HEK293T (cell line): ENCODE measurements at regions not wholly inside any gene's neighbourhood (a gene's known extent, or its start where the extent isn't known, plus 50 kb on each side); places are given as distances from the start of the nearest gene placed in this dataset.

Experiments used
- CTCF ChIA-PET: fragments of 350-600 bp; formaldehyde crosslinking; extraction: SDS; loops from one replicate; lab custom pipeline; 2021; ENCODE audit warnings: antibody characterized with exemption, inconsistent platforms; lab: Yijun Ruan, JAX
- POLR2A ChIA-PET: fragments of 350-600 bp; formaldehyde crosslinking; extraction: SDS; loops from one replicate; lab custom pipeline; 2020; ENCODE audit warnings: antibody characterized with exemption, inconsistent platforms; lab: Yijun Ruan, JAX
- DNase-seq: peaks from one replicate; pipeline ENCODE4 v3.0.0; 2012; ENCODE audit warnings: mixed read lengths; ENCODE audit errors: extremely low spot score
- ARNT ChIP-seq: fragments of 450-650 bp; IDR thresholded peaks from 2 replicates; pipeline ENCODE4 v1.6.1; 2017; ENCODE audit warnings: mild to moderate bottlenecking
- BHLHE40 ChIP-seq: fragments of 450-650 bp; IDR thresholded peaks from 2 replicates; pipeline ENCODE4 v1.6.1; 2016; ENCODE audit warnings: mild to moderate bottlenecking, moderate library complexity, borderline replicate concordance
- CTBP1 ChIP-seq: fragments of 450-650 bp; IDR thresholded peaks from 2 replicates; pipeline ENCODE4 v1.6.1; 2016; ENCODE audit warnings: borderline replicate concordance
- ELF4 ChIP-seq: fragments of 450-650 bp; IDR thresholded peaks from 2 replicates; pipeline ENCODE4 v1.6.1; 2017; ENCODE audit warnings: antibody characterized with exemption
- FOXA1 ChIP-seq: fragments of 450-650 bp; IDR thresholded peaks from 2 replicates; pipeline ENCODE4 v1.6.1; 2016; ENCODE audit warnings: mild to moderate bottlenecking
- FOXK2 ChIP-seq: fragments of 450-650 bp; IDR thresholded peaks from 2 replicates; pipeline ENCODE4 v1.6.1; 2016; ENCODE audit warnings: mild to moderate bottlenecking
- FOXM1 ChIP-seq: fragments of 450-650 bp; IDR thresholded peaks from 2 replicates; pipeline ENCODE4 v1.6.1; 2017; ENCODE audit warnings: mild to moderate bottlenecking, borderline replicate concordance
- HDGF ChIP-seq: fragments of 450-650 bp; IDR thresholded peaks from 2 replicates; pipeline ENCODE4 v1.6.1; 2017; ENCODE audit warnings: antibody characterized with exemption, borderline replicate concordance
- L3MBTL2 ChIP-seq: fragments of 450-650 bp; conservative IDR thresholded peaks from 2 replicates; pipeline ENCODE4 v1.6.1; 2016; ENCODE audit warnings: mild to moderate bottlenecking
- LEF1 ChIP-seq: fragments of 450-650 bp; IDR thresholded peaks from 2 replicates; pipeline ENCODE4 v1.6.1; 2017; ENCODE audit warnings: mild to moderate bottlenecking, borderline replicate concordance
- NFRKB ChIP-seq: fragments of 450-650 bp; IDR thresholded peaks from 2 replicates; pipeline ENCODE4 v1.6.1; 2016; ENCODE audit warnings: mild to moderate bottlenecking, moderate library complexity
- PKNOX1 ChIP-seq: fragments of 450-650 bp; IDR thresholded peaks from 2 replicates; pipeline ENCODE4 v1.6.1; 2016
- SP1 ChIP-seq: fragments of 450-650 bp; IDR thresholded peaks from 2 replicates; pipeline ENCODE4 v1.6.1; 2017
- SUZ12 ChIP-seq: fragments of 450-650 bp; IDR thresholded peaks from 2 replicates; pipeline ENCODE4 v1.6.1; 2016; ENCODE audit warnings: mild to moderate bottlenecking
- TARDBP ChIP-seq: fragments of 450-650 bp; IDR thresholded peaks from 2 replicates; pipeline ENCODE4 v1.6.1; 2016
- ZNF384 ChIP-seq: fragments of 450-650 bp; IDR thresholded peaks from 2 replicates; pipeline ENCODE4 v1.6.1; 2016

DNA sequence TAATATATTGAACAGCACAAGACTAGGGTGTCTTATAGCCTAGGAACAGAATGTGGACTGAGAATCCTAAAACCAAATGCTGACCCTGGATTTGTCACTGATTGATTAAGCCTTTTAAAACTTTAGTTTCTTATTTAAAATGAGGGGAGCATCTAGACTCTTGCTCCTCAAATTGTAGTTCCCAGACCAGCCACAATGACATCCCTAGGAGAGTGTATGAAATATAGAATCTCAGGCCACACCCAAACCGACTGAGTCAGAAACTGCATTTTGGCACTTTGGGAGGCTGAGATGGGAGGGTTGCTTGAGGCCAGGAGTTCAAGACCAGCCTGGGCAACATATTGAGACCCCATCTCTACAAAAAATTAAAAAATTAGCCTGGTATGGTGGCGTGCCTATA lies 287.8 kb upstream of the UMPS start:
- TF ChIP-seq HDGF (no peak), SP1 (no peak), ZNF384 (no peak)
- POLR2A ChIA-PET, result no interaction called here
- CTCF ChIA-PET, result no interaction called here
- no peak for DNase-seq

DNA sequence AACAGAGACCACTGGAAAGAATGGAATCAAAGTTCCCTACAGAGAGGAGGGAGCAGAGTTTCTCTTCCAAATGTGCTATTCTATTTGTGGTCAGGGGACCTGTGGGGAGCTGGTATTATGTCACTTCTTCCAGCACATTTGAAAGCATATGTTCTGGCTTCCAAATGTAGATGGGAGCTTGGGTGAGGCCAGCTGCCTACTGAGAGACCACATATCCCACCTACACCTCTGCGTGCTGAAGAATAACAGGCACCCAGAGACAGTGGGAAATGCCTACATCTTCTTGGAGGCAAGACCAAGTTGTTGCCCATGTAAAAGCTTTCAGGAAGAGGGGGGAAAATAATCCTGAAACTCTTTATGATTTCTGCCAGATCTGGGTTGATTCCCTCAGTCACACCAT lies 286.8 kb upstream of the UMPS start:
- TF ChIP-seq LEF1 (no peak), ZNF384 (no peak)
- ChIA-PET CTCF (interaction anchor here (0.6 kb wide), 1 partner anchor 119 kb away, joined by 4 read pairs; no protein-coding TSS in a partner anchor), POLR2A (no interaction called here)
- no peak for DNase-seq

DNA sequence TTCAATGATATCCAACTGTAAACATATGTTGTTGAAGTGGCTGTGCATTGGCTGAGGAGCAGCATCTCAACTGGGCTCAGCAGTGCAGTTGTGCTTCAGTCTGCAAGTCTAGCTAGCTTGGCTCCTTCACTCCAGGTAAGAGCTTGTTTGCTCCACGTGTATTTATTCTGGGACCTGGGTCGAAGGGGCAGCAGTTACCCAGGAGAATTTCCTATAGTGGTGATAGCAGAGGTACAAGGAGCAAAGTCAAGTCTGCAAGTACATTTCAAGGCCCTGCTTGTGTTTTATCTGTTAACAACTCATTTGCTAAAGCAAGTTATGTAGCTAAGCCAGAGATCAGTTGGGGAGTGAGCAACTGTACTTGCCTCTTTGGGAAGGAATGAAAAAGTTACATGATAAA lies 286.2 kb upstream of the UMPS start:
- CTCF ChIA-PET, result interaction anchor here (0.6 kb wide), 1 partner anchor 118 kb away, joined by 4 read pairs; no protein-coding TSS in a partner anchor
- no peak for DNase-seq
- TF ChIP-seq SUZ12 (no peak), ZNF384 (no peak), L3MBTL2 (no peak), BHLHE40 (no peak), ELF4 (no peak), LEF1 (no peak), CTBP1 (no peak), TARDBP (no peak), HDGF (no peak)
- POLR2A ChIA-PET, result no interaction called here

- DNase-seq, result no peak
- CTCF ChIA-PET, result interaction anchor here (0.6 kb wide), 1 partner anchor 108 kb away, joined by 3 read pairs; no protein-coding TSS in a partner anchor
- TF ChIP-seq HDGF (no peak), L3MBTL2 (no peak), BHLHE40 (no peak), ELF4 (no peak), SP1 (no peak), CTBP1 (no peak), ZNF384 (no peak)
- POLR2A ChIA-PET, result no interaction called here
Measured at GRCh38 chr3:124444896-124445295, 285.4 kb upstream of the UMPS start.

- CTCF ChIA-PET, result no interaction called here
- DNase-seq, result no peak
- POLR2A ChIA-PET, result no interaction called here
- TF ChIP-seq SUZ12 (no peak), NFRKB (no peak), ZNF384 (no peak)
Measured at GRCh38 chr3:124447845-124448244, 282.4 kb upstream of the UMPS start.

GRCh38 chr3:124448954-124449353 lies 281.3 kb upstream of the UMPS start:
- ChIA-PET POLR2A (no interaction called here), CTCF (interaction anchor here (0.6 to 0.7 kb wide), 2 partner anchors 9 to 11 kb away, joined by 3 read pairs; no protein-coding TSS in a partner anchor)
- DNase-seq, result no peak
- TF ChIP-seq HDGF (no peak), FOXM1 (no peak), LEF1 (no peak), L3MBTL2 (no peak), NFRKB (no peak), TARDBP (no peak), ZNF384 (no peak), BHLHE40 (no peak), CTBP1 (no peak), ARNT (no peak), ELF4 (no peak), SP1 (no peak), PKNOX1 (no peak), SUZ12 (no peak), FOXA1 (no peak), FOXK2 (no peak)

- CTCF ChIA-PET, result no interaction called here
- POLR2A ChIA-PET, result no interaction called here
- TF ChIP-seq PKNOX1, result no peak
- no peak for TF ChIP-seq FOXA1
- TF ChIP-seq CTBP1, result no peak
- TF ChIP-seq LEF1, result no peak
- TF ChIP-seq BHLHE40, result no peak
- TF ChIP-seq FOXM1, result no peak
- TF ChIP-seq FOXK2, result no peak
- no peak for TF ChIP-seq NFRKB
- TF ChIP-seq ARNT, result no peak
- TF ChIP-seq SP1, result no peak
- TF ChIP-seq ZNF384, result no peak
- no peak for DNase-seq
Measured at GRCh38 chr3:124450366-124450765, 279.9 kb upstream of the UMPS start.

DNA sequence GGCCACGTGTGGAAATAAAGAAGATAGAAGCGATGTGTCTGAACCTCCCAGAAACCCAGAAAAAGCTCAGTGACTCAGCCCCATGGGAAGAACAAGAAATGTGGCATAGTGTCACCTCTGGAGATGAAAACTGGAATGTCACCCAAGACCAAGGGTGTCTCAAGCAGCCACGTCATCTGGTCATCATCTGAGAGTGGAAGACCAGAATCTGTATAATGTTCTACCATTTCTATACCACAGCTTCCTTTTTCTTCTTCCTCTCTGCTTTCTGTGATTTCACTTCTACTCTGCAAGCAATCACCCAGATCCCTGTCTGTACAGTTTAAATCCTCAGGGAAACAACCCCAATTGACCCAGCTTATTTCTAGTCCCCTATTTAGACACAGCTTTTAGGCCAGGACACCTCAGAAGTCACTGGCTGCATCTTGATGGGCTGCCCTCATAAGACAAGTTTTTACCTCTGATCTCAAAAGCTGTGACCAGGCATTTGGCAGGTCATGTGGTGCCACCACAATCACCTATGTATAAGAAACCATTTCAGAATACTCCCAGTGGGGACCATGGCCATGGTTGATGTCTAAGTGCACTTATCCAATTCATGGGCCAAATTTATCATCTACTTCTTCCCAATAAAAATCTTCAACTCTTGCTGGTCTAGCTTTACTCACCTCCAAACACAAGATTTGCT lies 278.5 kb upstream of the UMPS start:
- TF ChIP-seq FOXM1 (no peak), ZNF384 (no peak), HDGF (no peak), ELF4 (no peak), SUZ12 (no peak), NFRKB (no peak), L3MBTL2 (no peak), FOXA1 (no peak), SP1 (no peak), PKNOX1 (no peak), ARNT (no peak), FOXK2 (no peak), CTBP1 (no peak), TARDBP (no peak), LEF1 (no peak)
- ChIA-PET POLR2A (no interaction called here), CTCF (no interaction called here)
- no peak for DNase-seq
